Upper lobe of left lung (tissue), 6 donors: ENCODE measurements at regions not wholly inside any gene's neighbourhood (a gene's known extent, or its start where the extent isn't known, plus 50 kb on each side); places are given as distances from the start of the nearest gene placed in this dataset.
A peak's percentile ranks its signal among the peaks of the same experiment; 100 is the strongest.

Source experiments
- ATAC-seq, 2 donors: fragments of 200-7000 bp; cut with Tn5 transposase; one replicate each; pipeline ENCODE4 v1.9.1; 2022; ENCODE audit warnings: mild to moderate bottlenecking in 2 of 2, moderate library complexity in 2 of 2; ENCODE audit not compliant: low FRiP score in 2 of 2
- DNase-seq, 2 donors: peaks; one replicate each; pipeline ENCODE4 v3.0.0-alpha.2; 2019 to 2020
- H3K27ac ChIP-seq, 4 donors: fragments of 200-600 bp; sonication (generic); one replicate each; pipeline ENCODE4 v1.5.1; 2016 to 2019
- H3K27me3 ChIP-seq, 4 donors: fragments of 200-600 bp; sonication (generic); one replicate each; pipeline ENCODE4 v1.5.1; 2017 to 2019
- H3K36me3 ChIP-seq, 4 donors: fragments of 200-600 bp; sonication (generic); one replicate each; pipeline ENCODE4 v1.5.1; 2016 to 2019
- H3K4me1 ChIP-seq, 4 donors: fragments of 200-600 bp; sonication (generic); one replicate each; pipeline ENCODE4 v1.5.1; 2018 to 2019
- H3K4me3 ChIP-seq, 4 donors: fragments of 200-600 bp; sonication (generic); one replicate each; pipeline ENCODE4 v1.5.1; 2017 to 2019; ENCODE audit warnings: mild to moderate bottlenecking in 2 of 4, moderate library complexity in 1 of 4
- H3K9me3 ChIP-seq, 4 donors: fragments of 200-600 bp; sonication (generic); one replicate each; pipeline ENCODE4 v1.5.1; 2018 to 2019
- CTCF ChIP-seq, 6 experiments: fragments of 450-650 bp in 4 of 6; fragments of 200-600 bp in 2 of 6; sonication (generic) in 2 of 6; IDR thresholded peaks; one replicate each; pipeline ENCODE4 v1.5.1; 2016 to 2019; ENCODE audit warnings: antibody characterized with exemption in 6 of 6
- EP300 ChIP-seq, 4 donors: sonication (generic); formaldehyde crosslinking; IDR thresholded peaks; one replicate each; pipeline ENCODE4 v1.5.1; 2017; ENCODE audit warnings: antibody characterized with exemption in 4 of 4, control low read depth in 2 of 4
- POLR2A ChIP-seq, 4 donors: fragments of 450-650 bp; IDR thresholded peaks; one replicate each; pipeline ENCODE4 v1.5.1; 2016 to 2017; ENCODE audit warnings: antibody characterized with exemption in 4 of 4, mild to moderate bottlenecking in 2 of 4
- POLR2AphosphoS5 ChIP-seq, 2 donors: sonication (generic); formaldehyde crosslinking; IDR thresholded peaks; one replicate each; pipeline ENCODE4 v1.5.1; 2017; ENCODE audit warnings: antibody characterized with exemption in 2 of 2
- WGBS, 2 donors: methylation state at CpG; one replicate each; pipeline ENCODE4 v1.1.5; 2017 to 2018; 5-methylcytosine and 5-hydroxymethylcytosine counted together
- donor health status: DM: no; HTN: no; CAD: no; lungs with moderate emphysema.
- donor health status: DM: no; HTN: yes; CAD: no; lungs with severe emphysema.

GRCh38 chr12:29066011-29066588, 83.0 kb upstream of the FAR2 start:
- Histone ChIP-seq H3K4me1 (peaks cover 0 to 3% (median 0%) of the 10 kb centered on the region in 4 donors), H3K36me3 (no peaks in the 10 kb centered on the region), H3K27ac (no peak overlapping the region), H3K9me3 (no peaks in the 10 kb centered on the region), H3K27me3 (no peaks in the 10 kb centered on the region), H3K4me3 (no peak overlapping the region)
- WGBS, 2 donors = 67 to 77% methylated on average over 1 of the region's 1 CpG
- ATAC-seq (peak in 1 of 2 donors; percentile 70), DNase-seq (peak in 1 of 2 donors; percentile 25)
- no peak for TF ChIP-seq EP300 (IDR thresholded peaks at IDR 0.05)
- TF ChIP-seq CTCF (IDR thresholded peaks at IDR 0.05) = no peak
- TF ChIP-seq POLR2AphosphoS5 (IDR thresholded peaks at IDR 0.05) = no peak
- no peak for TF ChIP-seq POLR2A (IDR thresholded peaks at IDR 0.05)

GRCh38 chr12:29067430-29067829, 81.6 kb upstream of the FAR2 start:
- TF ChIP-seq CTCF (IDR thresholded peaks at IDR 0.05) (no peak), POLR2A (IDR thresholded peaks at IDR 0.05) (no peak), POLR2AphosphoS5 (IDR thresholded peaks at IDR 0.05) (no peak), EP300 (IDR thresholded peaks at IDR 0.05) (no peak)
- Histone ChIP-seq H3K27me3 (no peaks in the 10 kb centered on the region), H3K27ac (no peak overlapping the region), H3K4me1 (peaks cover 0 to 3% (median 0%) of the 10 kb centered on the region in 4 donors), H3K9me3 (no peaks in the 10 kb centered on the region), H3K36me3 (no peaks in the 10 kb centered on the region), H3K4me3 (no peak overlapping the region)
- WGBS, 2 donors = 67 to 77% methylated on average over 1 of the region's 1 CpG
- ATAC-seq = peak in 1 of 2 donors; percentile 83
- peak in 1 of 2 donors; percentile 31 for DNase-seq

GRCh38 chr12:29070309-29070708, 78.8 kb upstream of the FAR2 start:
- TF ChIP-seq CTCF (IDR thresholded peaks at IDR 0.05) (no peak), POLR2AphosphoS5 (IDR thresholded peaks at IDR 0.05) (no peak), EP300 (IDR thresholded peaks at IDR 0.05) (no peak), POLR2A (IDR thresholded peaks at IDR 0.05) (no peak)
- Histone ChIP-seq H3K9me3 (no peaks in the 10 kb centered on the region), H3K27me3 (no peaks in the 10 kb centered on the region), H3K36me3 (no peaks in the 10 kb centered on the region), H3K4me3 (no peak overlapping the region), H3K27ac (no peak overlapping the region), H3K4me1 (peaks cover 0 to 3% (median 0%) of the 10 kb centered on the region in 4 donors)
- WGBS, 2 donors = 0% methylated on average over 1 of the region's 1 CpG
- DNase-seq (no peak), ATAC-seq (no peak)

GRCh38 chr12:29071099-29071498, 78.0 kb upstream of the FAR2 start:
- Histone ChIP-seq H3K27me3 (no peaks in the 10 kb centered on the region), H3K4me3 (no peak overlapping the region), H3K36me3 (no peaks in the 10 kb centered on the region), H3K9me3 (no peaks in the 10 kb centered on the region), H3K27ac (no peak overlapping the region), H3K4me1 (no peaks in the 10 kb centered on the region)
- DNase-seq (no peak), ATAC-seq (no peak)
- TF ChIP-seq EP300 (IDR thresholded peaks at IDR 0.05) (no peak), POLR2AphosphoS5 (IDR thresholded peaks at IDR 0.05) (no peak), POLR2A (IDR thresholded peaks at IDR 0.05) (no peak), CTCF (IDR thresholded peaks at IDR 0.05) (no peak)

- Histone ChIP-seq H3K4me3 (no peak overlapping the region), H3K36me3 (no peaks in the 10 kb centered on the region), H3K27me3 (no peaks in the 10 kb centered on the region), H3K4me1 (no peaks in the 10 kb centered on the region), H3K9me3 (no peaks in the 10 kb centered on the region), H3K27ac (no peak overlapping the region)
- DNase-seq (no peak), ATAC-seq (no peak)
- WGBS, 2 donors = 86% methylated on average over 1 of the region's 1 CpG
- TF ChIP-seq POLR2AphosphoS5 (IDR thresholded peaks at IDR 0.05) (no peak), POLR2A (IDR thresholded peaks at IDR 0.05) (no peak), CTCF (IDR thresholded peaks at IDR 0.05) (no peak)
These were observed 76.4 kb upstream of the FAR2 start for GRCh38 chr12:29072631-29073030.
